Right renal cortex interstitium (tissue), 3 donors: ENCODE measurements at regions not wholly inside any gene's neighbourhood (a gene's known extent, or its start where the extent isn't known, plus 50 kb on each side); places are given as distances from the start of the nearest gene placed in this dataset.

ENCODE experiments used
- DNase-seq, 3 donors: peaks; one replicate each; pipeline ENCODE4 v3.0.0-alpha.2; 2013; ENCODE audit warnings: low read depth in 3 of 3, low spot score in 2 of 3

DNA sequence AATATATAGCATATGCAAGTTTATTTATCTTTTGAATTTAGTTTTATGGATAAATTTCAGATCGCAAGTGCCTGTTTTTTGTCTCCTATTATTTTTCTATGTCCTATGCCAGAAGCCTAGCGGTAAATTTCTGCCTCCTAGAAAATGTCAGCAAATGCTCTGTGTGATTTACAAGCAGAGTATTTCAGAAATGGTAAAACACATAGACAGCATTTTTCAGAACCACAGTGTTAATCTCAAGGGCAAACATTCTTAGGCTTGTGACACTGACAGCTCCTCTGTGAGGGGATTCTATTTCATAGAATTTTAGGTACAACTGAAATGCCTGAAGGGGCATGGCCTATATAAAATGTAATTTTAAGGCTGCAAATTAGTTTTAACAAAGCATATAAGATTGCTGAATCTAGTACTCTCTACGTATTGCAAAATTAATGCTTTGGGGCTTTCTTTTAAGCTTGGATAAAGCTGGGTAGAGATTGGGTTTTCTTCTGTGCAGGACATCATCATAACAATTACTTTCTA is 89.9 kb upstream of the PTCHD4 start:
- no peak for DNase-seq

DNA sequence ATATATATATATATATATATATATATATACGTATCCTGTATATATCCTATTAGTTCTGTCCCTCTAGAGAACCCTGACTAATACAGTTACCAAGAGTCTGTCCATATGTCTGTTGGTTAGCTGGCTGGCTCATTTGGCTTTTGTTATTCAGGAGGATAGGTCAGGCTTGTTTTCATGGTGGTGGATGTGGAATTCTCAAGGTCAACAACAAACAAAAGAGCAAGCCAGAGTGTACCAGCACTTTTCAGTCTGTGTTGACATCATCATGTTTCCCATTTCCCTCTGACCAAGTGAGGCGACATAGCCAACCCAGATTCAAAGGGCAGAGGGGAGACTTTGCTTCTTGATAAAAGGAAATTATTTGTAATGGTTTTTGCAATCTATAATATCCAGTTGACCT is 88.5 kb upstream of the PTCHD4 start:
- no peak for DNase-seq

DNA sequence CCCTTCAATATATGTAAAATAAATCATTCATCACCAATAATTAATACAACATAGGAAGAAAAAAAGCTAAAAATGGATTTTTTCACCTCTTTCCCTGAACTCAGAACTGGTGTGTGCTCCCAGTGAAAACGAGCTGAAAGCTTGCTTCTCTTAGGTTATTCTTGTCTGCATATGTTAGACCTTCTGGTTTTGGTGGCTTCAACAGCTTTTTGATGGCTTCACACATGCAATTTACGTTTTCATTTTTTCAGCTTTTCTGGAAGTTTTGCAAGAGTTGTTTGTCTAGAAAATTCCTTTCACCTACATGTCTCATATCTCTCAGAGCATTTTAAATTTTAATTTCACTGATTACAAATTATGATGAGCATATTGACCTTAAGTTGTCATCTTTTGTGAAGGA is 86.9 kb upstream of the PTCHD4 start:
- DNase-seq = no peak

DNA sequence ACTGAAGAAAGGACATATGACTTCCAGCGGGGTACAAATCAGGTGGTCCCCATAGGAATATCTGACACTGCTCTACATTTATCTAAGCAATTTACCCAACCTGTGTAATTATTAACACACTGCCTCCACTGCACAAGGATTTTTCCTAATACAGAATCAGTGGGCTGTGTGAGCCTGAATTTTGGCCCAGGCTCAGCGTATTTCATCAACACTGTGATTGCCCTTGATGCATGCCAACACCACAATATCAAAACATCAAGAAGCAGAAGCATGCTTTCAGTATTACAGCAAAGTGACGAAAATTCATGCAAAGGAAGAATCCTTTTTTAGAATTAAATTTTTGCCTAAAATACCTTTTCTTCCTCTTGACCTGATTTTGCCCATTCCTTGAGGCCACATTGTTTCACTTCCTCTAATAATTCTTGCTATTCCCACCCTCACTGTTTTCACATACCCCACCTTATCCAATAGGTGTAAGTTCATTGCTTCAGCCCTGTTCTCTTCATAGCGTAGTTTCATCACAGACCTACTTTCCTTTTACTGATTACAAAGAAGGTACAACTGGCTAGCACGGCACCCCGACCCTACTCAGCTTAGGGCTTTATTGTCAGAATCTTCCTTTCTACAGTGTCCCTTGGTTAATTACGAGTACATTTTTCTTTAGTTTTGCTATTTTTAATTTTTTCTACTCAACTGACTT is 83.7 kb upstream of the PTCHD4 start:
- DNase-seq = no peak

DNA sequence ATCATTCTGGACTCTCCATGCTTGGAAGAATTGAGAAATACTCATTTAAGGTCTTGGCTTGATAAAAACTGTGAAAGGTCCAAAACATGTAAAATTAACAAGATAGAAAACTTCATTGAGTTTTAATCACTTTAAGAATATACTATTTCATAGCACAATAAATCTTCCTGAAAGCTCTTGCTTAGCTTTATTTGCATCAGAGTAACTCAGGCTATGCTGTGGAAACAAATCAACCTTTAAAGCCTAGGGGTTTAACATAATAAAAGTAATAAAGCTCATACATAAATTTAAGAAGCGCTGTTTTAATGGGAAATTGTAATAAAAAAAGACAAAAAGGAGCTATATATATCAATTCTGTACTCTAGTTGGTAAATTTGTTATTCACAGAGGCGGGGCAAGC is 77.2 kb upstream of the PTCHD4 start:
- DNase-seq = no peak

DNA sequence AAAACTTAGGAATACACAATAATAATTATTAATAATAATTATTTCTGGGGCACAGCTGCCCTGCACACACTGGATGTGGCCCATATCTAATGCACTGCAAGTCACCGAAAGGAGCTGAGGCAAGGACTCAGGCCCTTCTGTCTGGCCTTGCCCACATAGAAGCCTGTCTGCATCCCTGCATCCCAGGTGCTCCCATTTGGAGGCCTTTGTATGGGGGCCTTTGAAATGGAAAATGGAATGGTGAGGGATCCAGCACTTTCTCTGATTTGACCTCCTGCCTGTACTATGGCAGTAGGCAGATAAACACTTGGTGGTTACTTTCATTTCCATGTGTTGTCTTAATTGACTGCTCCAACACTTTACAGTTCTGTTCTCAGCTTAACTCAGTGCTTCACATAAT is 75.7 kb upstream of the PTCHD4 start:
- DNase-seq = no peak

DNA sequence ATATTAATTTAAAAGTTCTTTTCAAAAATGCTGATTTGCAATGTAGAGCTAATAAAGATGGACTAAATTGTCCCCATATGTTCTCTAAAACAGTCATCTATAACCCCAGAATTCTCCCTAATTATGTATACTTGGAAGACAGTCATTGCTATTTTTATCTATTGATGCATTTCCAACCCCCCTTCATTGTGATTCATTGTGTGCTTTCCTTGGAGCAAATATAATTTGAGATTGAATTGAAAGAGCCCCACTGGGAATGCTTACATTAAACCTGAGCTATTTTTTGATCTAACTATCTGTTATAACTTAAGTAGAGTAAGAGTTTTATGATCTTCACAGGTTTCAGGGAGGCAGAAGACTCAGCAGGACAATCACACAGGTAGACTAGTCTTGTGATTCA is 73.7 kb upstream of the PTCHD4 start:
- DNase-seq = no peak

DNA sequence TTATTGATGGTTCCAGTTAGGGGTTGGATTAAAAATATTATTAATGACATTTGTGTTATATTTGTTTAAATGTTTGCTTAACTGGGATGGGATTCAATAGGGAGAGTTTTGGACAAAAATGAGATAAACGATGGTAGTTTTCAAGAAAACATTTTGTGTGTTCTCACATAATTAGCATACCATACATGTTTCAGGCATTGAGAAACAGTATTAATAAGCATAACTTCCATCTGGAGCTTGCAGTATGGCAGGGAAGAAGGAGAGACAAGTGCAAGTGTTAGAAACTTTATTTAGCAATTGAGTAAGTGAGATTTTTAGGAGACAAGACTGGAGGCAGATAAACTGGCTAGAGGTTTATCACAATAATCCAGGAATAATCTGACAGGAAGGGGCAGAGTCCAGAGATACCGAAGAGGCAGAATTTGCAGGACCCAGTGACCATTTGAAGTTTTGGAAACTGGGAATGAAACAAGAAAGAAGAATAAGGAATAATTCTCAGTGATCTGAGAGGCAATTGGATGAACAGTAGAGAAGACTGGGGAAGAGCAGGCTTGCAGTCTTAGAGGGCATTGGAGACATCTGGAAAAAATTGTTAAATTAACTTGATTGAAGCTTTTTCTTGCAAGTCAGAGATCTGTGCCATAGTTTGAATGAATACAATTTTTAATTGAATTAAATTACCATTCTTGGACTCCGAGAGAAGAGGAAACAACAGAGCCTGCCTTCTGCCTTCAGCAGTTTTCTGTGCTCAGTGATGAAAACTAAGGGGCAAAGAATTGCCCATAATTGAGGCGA is 73.0 kb upstream of the PTCHD4 start:
- no peak for DNase-seq

DNA sequence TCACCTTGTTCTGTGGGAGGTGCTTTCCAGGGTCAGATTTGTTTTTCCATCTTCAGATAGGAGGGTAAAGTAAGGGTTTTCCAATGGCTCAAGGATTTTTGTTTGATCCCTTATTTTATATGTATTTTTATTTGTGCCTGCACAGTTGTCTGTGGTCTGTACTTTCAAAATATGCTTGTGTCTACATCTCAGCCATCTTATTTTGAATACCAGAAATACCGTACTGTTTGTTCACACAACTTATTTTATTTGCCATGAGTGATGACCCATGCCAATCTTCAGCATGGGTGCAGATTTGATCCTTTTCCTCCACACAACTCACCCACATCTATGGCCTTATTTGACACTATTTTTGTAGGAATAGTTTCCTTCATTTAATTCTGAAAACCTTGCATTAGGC is 72.2 kb upstream of the PTCHD4 start:
- DNase-seq = no peak

DNA sequence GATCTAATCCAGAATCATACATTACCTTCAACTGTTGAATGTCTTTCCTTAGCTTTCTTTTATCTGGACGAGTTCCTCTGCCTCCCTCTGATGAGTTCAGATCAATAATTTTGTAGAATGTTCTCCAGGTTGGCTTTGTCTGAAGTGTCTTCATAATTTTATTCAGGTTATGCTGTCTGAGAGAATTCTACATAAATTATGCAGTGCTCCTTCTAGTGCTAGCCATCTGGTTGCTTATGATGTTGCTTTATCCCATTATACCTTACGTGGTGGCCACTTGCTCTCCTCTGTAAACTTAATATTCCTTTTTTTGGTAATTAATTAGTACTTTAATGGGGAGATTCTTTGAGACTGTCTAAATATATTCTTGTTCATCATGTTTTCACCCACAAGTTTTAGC is 67.7 kb upstream of the PTCHD4 start:
- DNase-seq = no peak

DNA sequence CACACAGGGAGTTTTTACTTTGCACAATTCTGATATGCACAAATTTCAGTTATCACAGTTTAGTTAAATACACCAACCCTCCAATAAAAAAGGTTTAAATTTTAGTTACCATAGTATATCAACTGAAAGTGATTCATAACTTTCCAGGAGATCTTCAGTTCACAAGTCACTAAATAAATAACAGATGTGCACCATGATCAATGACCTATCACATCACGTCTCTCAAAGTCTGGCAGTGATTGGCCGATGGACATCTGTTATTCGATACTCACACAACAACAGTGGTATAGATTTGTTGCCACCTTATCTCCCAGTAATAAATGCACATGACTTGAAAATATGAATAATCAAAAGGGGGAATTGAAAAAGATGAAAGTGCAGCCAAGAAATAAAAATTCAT is 66.8 kb upstream of the PTCHD4 start:
- no peak for DNase-seq

DNA sequence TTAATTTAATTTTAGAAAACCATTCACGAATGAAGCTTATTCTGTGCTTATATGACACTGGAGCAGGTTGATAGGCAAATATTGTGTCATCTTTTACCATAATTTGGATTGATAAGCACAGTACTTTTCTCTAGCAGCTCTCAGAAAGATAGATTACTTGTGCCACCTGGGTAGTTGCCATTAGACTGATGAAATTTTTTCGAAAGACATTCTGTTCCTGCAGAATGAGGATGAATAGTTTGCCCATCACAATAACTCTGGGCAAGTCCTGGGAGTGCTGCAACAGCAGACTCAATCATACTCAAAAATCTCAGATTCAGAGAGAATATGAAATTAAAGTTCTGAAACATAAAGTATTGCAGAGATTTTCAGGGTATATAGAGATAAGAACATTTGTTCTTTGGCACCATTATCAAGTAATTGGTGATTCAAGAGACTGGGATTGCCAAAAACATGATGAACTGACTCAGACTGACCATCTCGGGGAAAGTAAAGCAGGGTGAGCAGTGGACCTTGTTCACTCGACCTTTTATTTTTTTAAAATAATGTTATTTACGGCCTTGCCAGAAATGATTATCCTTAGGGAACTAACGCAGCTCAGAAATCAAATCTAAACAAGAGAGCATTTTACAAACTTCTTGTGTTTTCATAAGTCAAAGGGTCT is 65.8 kb upstream of the PTCHD4 start:
- no peak for DNase-seq

DNA sequence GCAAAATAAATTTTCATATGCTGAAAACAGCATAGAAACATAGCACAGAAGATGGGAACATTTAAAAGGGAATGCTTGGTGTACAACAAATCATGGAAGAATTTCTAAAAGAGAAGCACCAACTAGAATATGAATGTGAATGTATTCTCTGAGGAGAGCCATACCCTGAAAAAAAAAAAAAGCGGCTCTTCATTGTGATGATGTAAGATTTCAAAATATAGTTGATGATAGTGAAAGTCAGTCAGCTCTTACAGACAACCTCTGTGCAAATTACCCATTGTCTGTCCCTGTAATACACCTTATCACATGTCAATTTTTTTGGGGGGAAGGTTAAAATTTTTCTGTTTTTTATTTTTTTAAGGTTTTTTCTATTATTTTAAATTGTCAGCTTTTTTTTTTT is 58.6 kb upstream of the PTCHD4 start:
- no peak for DNase-seq
